HCT116 (cell line): ENCODE measurements at regions not wholly inside any gene's neighbourhood (a gene's known extent, or its start where the extent isn't known, plus 50 kb on each side); places are given as distances from the start of the nearest gene placed in this dataset.

ENCODE experiments used
- ATAC-seq: fragments of 200-7000 bp; cut with Tn5 transposase; 2 replicates; pipeline ENCODE4 v1.9.1; 2020; ENCODE audit warnings: mild to moderate bottlenecking, moderate library complexity
- BruUV-seq: library from RNA; stranded (reverse); fragments of 400-500 nt; replicated peaks from 2 replicates; lab custom pipeline; 2021; lab: Mats Ljungman, UMichigan
- CTCF ChIA-PET: fragments of 300-600 bp; sonication (Branson Sonifier 250); formaldehyde crosslinking; loops from one replicate; lab custom pipeline; 2021; ENCODE audit warnings: antibody characterized with exemption; lab: Charles Lee
- POLR2A ChIA-PET: fragments of 300-600, 350-600 bp; sonication (Branson Sonifier 250); formaldehyde crosslinking; loops from one replicate; lab custom pipeline; 2021; ENCODE audit warnings: antibody characterized with exemption; lab: Charles Lee
- RAD21 ChIA-PET, 2 experiments: fragments of 300-600 bp; sonication (Branson Sonifier 250); formaldehyde crosslinking; loops; one replicate each; lab custom pipeline; 2023; ENCODE audit warnings: low total read pairs in 2 of 2; ENCODE audit not compliant: uncharacterized antibody in 2 of 2, unreplicated experiment in 2 of 2, low non-redundant PET in 1 of 2; lab: Charles Lee
- DNase-seq: peaks from one replicate; pipeline ENCODE4 v3.0.0-alpha.2; 2010; ENCODE audit warnings: low read depth, low spot score
- H2AFZ ChIP-seq: fragments of 200-600 bp; shearing (Covaris generic), sonication (generic); 2 replicates; pipeline ENCODE4 v1.6.1; 2017; ENCODE audit warnings: low read depth, mixed run types, mixed read lengths, antibody characterized with exemption, low read length; ENCODE audit not compliant: poor library complexity, severe bottlenecking
- H3K27ac ChIP-seq: 2 replicates; pipeline ENCODE4 v1.5.1; 2012; ENCODE audit warnings: low read depth, low read length
- H3K27me3 ChIP-seq: fragments of 200-600 bp; sonication (generic); 2 replicates; pipeline ENCODE4 v1.6.1; 2016; ENCODE audit warnings: mixed run types, low read length, mixed read lengths; ENCODE audit not compliant: insufficient read depth
- H3K36me3 ChIP-seq, 2 experiments: fragments of 200-500 bp in 1 of 2; fragments of 200-600 bp in 1 of 2; sonication (Bioruptor generic) in 1 of 2; sonication (generic) in 1 of 2; 2 replicates each; pipeline versions ENCODE4 v1.5.1 to v1.6.1; 2014 to 2016; ENCODE audit warnings: low read length in 2 of 2, inconsistent platforms in 1 of 2, mixed read lengths in 1 of 2, mixed run types in 1 of 2; ENCODE audit not compliant: insufficient read depth in 2 of 2, control insufficient read depth in 1 of 2
- H3K4me1 ChIP-seq, 2 experiments: fragments of 200-600 bp in 1 of 2; sonication (generic) in 1 of 2; 2 replicates each; pipeline versions ENCODE4 v1.5.1 to v1.6.1; 2012 to 2017; ENCODE audit warnings: low read length in 2 of 2, inconsistent platforms in 1 of 2, mild to moderate bottlenecking in 1 of 2, mixed read lengths in 1 of 2, mixed run types in 1 of 2, moderate library complexity in 1 of 2; ENCODE audit not compliant: insufficient read depth in 2 of 2, control insufficient read depth in 1 of 2
- H3K4me2 ChIP-seq: fragments of 200-600 bp; sonication (generic); 2 replicates; pipeline ENCODE4 v1.6.1; 2017; ENCODE audit warnings: mixed run types, low read length, mixed read lengths
- H3K4me3 ChIP-seq, 2 experiments: fragments of 200-600 bp in 1 of 2; sonication (generic) in 1 of 2; replicated peaks in 1 of 2; 2 replicates each; pipeline ENCODE4 v1.5.1; 2011 to 2016; ENCODE audit warnings: low read length in 2 of 2, control low read depth in 1 of 2, low read depth in 1 of 2, mild to moderate bottlenecking in 1 of 2, mixed read lengths in 1 of 2, mixed run types in 1 of 2
- H3K79me2 ChIP-seq: fragments of 200-600 bp; sonication (generic); 2 replicates; pipeline ENCODE4 v1.6.1; 2017; ENCODE audit warnings: mild to moderate bottlenecking, mixed run types, low read length, moderate library complexity, mixed read lengths; ENCODE audit not compliant: insufficient read depth
- H3K9ac ChIP-seq: fragments of 200-600 bp; sonication (generic); 2 replicates; pipeline ENCODE4 v1.6.1; 2016; ENCODE audit warnings: low read length, mixed read lengths
- H3K9me2 ChIP-seq: fragments of 200-600 bp; sonication (generic), shearing (Covaris generic); 2 replicates; pipeline ENCODE4 v1.6.1; 2017; ENCODE audit warnings: mixed run types, mild to moderate bottlenecking, moderate library complexity; ENCODE audit not compliant: insufficient read depth
- H3K9me3 ChIP-seq, 2 experiments: fragments of 200-500 bp in 1 of 2; fragments of 200-600 bp in 1 of 2; sonication (Bioruptor generic) in 1 of 2; sonication (generic) in 1 of 2; 2 replicates each; pipeline ENCODE4 v1.6.1; 2014 to 2017; ENCODE audit warnings: low read length in 2 of 2, mixed read lengths in 2 of 2, inconsistent platforms in 1 of 2, low read depth in 1 of 2, mild to moderate bottlenecking in 1 of 2, mixed run types in 1 of 2, moderate library complexity in 1 of 2; ENCODE audit not compliant: control insufficient read depth in 1 of 2, insufficient read depth in 1 of 2
- H4K20me1 ChIP-seq: fragments of 200-600 bp; sonication (generic), shearing (Covaris generic); 2 replicates; pipeline ENCODE4 v1.6.1; 2017; ENCODE audit warnings: mixed run types, mild to moderate bottlenecking, moderate library complexity; ENCODE audit not compliant: insufficient read depth
- ATF3 ChIP-seq: IDR thresholded peaks from 2 replicates; pipeline ENCODE4 v1.6.1; 2012
- CEBPB ChIP-seq: IDR thresholded peaks from 2 replicates; pipeline ENCODE4 v1.6.1; 2012; ENCODE audit warnings: low read depth
- ELF1 ChIP-seq: IDR thresholded peaks from 2 replicates; pipeline ENCODE4 v1.6.1; 2012; ENCODE audit warnings: low read depth, borderline replicate concordance
- EZH2 ChIP-seq: fragments of 200-600 bp; sonication (generic); IDR thresholded peaks from 2 replicates; pipeline ENCODE4 v1.6.1; 2017; ENCODE audit warnings: antibody characterized with exemption, mixed run types
- EZH2phosphoT487 ChIP-seq: fragments of 200-600 bp; IDR thresholded peaks from 2 replicates; pipeline ENCODE4 v1.6.1; 2018; ENCODE audit warnings: antibody characterized with exemption, borderline replicate concordance
- FOSL1 ChIP-seq: IDR thresholded peaks from 2 replicates; pipeline ENCODE4 v1.6.1; 2012; ENCODE audit warnings: low read depth
- POLR2A ChIP-seq: IDR thresholded peaks from 2 replicates; pipeline ENCODE4 v1.7.0; 2011; ENCODE audit warnings: borderline replicate concordance; ENCODE audit not compliant: insufficient read depth, insufficient read length; ENCODE audit errors: extremely low read depth
- POLR2AphosphoS5 ChIP-seq: IDR thresholded peaks from 2 replicates; pipeline ENCODE4 v1.6.1; 2011; ENCODE audit warnings: mild to moderate bottlenecking, low read depth, low read length, moderate library complexity
- REST ChIP-seq: IDR thresholded peaks from 2 replicates; pipeline ENCODE4 v1.6.1; 2012; ENCODE audit warnings: low read depth
- SP1 ChIP-seq: IDR thresholded peaks from 2 replicates; pipeline ENCODE4 v1.6.1; 2012; ENCODE audit warnings: low read depth
- TCF7L2 ChIP-seq: IDR thresholded peaks from 2 replicates; pipeline ENCODE4 v1.7.0; 2011; ENCODE audit warnings: borderline replicate concordance, inconsistent platforms; ENCODE audit not compliant: insufficient read depth, insufficient read length; ENCODE audit errors: extremely low read depth
- ZNF274 ChIP-seq: fragments of 200-500 bp; sonication (Bioruptor generic); IDR thresholded peaks from 2 replicates; pipeline ENCODE4 v1.6.1; 2014; ENCODE audit warnings: mild to moderate bottlenecking, low read depth, low read length, inconsistent platforms
- intact Hi-C: fragments of 100-400 bp; cut with micrococcal nuclease; formaldehyde crosslinking; loops from 2 replicates; pipeline ENCODE4 v1.10.0; 2022
- TF ChIP-seq, protein P1 (sequence below): IDR thresholded peaks from 2 replicates; pipeline ENCODE4 v1.6.1; 2011; ENCODE audit warnings: mild to moderate bottlenecking, low read length, moderate library complexity; ENCODE audit not compliant: insufficient replicate concordance; ENCODE audit errors: extremely low read depth

GRCh38 chr15:39304201-39304841 lies 276.6 kb upstream of the THBS1 start:
- BruUV-seq = no TSS peak
- DNase-seq = no peak
- Histone ChIP-seq H3K36me3 (no peaks in the 10 kb centered on the region), H3K4me3 (no peak overlapping the region), H3K9me3 (no peaks in the 10 kb centered on the region), H3K4me1 (peaks cover 9% of the 10 kb centered on the region in 2 experiments), H3K4me2 (no peak overlapping the region), H3K27ac (no peak overlapping the region), H3K79me2 (no peaks in the 10 kb centered on the region), H2AFZ (no peak overlapping the region), H4K20me1 (no peaks in the 10 kb centered on the region), H3K9ac (no peak overlapping the region), H3K9me2 (no peaks in the 10 kb centered on the region), H3K27me3 (no peaks in the 10 kb centered on the region)
- POLR2A ChIA-PET = no interaction called here
- CTCF ChIA-PET = no interaction called here
- RAD21 ChIA-PET = no interaction called here
- intact Hi-C loops = no loop called here
- ATAC-seq = no peak
- TF ChIP-seq SP1 (no peak), EZH2phosphoT487 (no peak), ZNF274 (no peak)

- intact Hi-C loops = no loop called here
- Histone ChIP-seq H3K9me2 (no peaks in the 10 kb centered on the region), H3K4me2 (no peak overlapping the region), H2AFZ (no peak overlapping the region), H3K36me3 (no peaks in the 10 kb centered on the region), H3K4me1 (peaks cover 9% of the 10 kb centered on the region in 2 experiments), H3K9ac (no peak overlapping the region), H3K79me2 (no peaks in the 10 kb centered on the region), H3K9me3 (no peaks in the 10 kb centered on the region), H4K20me1 (no peaks in the 10 kb centered on the region), H3K27ac (no peak overlapping the region), H3K27me3 (no peaks in the 10 kb centered on the region), H3K4me3 (no peak overlapping the region)
- RAD21 ChIA-PET = no interaction called here
- no TSS peak for BruUV-seq
- CTCF ChIA-PET = no interaction called here
- ATAC-seq (no peak), DNase-seq (no peak)
- POLR2A ChIA-PET = no interaction called here
- TF ChIP-seq ELF1 = no peak
- no peak for TF ChIP-seq TCF7L2
- no peak for TF ChIP-seq REST
- no peak for TF ChIP-seq ATF3
- TF ChIP-seq CEBPB = no peak
- no peak for TF ChIP-seq POLR2A
- no peak for TF ChIP-seq POLR2AphosphoS5
- no peak for TF ChIP-seq FOSL1
- no peak for TF ChIP-seq EZH2
- TF ChIP-seq, protein P1, sequence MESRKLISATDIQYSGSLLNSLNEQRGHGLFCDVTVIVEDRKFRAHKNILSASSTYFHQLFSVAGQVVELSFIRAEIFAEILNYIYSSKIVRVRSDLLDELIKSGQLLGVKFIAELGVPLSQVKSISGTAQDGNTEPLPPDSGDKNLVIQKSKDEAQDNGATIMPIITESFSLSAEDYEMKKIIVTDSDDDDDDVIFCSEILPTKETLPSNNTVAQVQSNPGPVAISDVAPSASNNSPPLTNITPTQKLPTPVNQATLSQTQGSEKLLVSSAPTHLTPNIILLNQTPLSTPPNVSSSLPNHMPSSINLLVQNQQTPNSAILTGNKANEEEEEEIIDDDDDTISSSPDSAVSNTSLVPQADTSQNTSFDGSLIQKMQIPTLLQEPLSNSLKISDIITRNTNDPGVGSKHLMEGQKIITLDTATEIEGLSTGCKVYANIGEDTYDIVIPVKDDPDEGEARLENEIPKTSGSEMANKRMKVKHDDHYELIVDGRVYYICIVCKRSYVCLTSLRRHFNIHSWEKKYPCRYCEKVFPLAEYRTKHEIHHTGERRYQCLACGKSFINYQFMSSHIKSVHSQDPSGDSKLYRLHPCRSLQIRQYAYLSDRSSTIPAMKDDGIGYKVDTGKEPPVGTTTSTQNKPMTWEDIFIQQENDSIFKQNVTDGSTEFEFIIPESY = no peak
These were observed 275.7 kb upstream of the THBS1 start for GRCh38 chr15:39304931-39305728.
